ENCODE measurements at regions not wholly inside any gene's neighbourhood (a gene's known extent, or its start where the extent isn't known, plus 50 kb on each side); places are given as distances from the start of the nearest gene placed in this dataset.
"Not testable (repeated sequence)": the region's sequence is repeated elsewhere in the genome, so short reads cannot be mapped to it uniquely, and the experiment has no call there.

DNA sequence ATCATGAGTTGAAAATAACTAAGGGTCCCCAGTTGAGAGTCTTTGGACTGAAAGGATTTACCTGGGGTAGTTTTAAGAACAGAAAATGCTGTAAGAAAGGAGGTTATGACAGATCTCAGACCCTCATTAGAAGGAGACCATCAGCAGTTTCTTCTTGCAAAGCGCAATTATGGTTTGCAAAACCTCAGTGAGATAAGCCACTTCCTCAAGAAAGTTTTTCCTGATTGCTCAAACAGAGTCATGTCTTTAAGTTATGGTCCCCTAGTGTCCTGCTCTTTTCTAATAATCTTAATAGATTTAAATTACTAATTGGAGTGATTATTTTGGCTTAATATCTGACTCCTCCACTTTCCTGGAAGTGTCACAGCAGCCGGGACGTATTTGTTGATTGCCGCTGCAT, 293.2 kb upstream of the KLF4 start:
- Mint-ChIP-seq H3K36me3 (ENCODE audit: low read depth) (no peaks in the 10 kb centered on the region), H3K4me1 (ENCODE audit: low read depth) (no peaks in the 10 kb centered on the region), H3K4me3 (no peak overlapping the region), H3K9me3 (no peaks in the 10 kb centered on the region), H3K27ac (no peak overlapping the region), H3K27me3 (ENCODE audit: low read depth) (no peaks in the 10 kb centered on the region)
- DNase-seq (ENCODE audit: low spot score): no peak

- no peak overlapping the region for H3K4me3 Mint-ChIP-seq
- H3K27ac Mint-ChIP-seq: no peak overlapping the region
- no peaks in the 10 kb centered on the region for H3K4me1 Mint-ChIP-seq (ENCODE audit: low read depth)
- H3K27me3 Mint-ChIP-seq (ENCODE audit: low read depth): no peaks in the 10 kb centered on the region
- no peak for DNase-seq (ENCODE audit: low spot score)
- no peaks in the 10 kb centered on the region for H3K9me3 Mint-ChIP-seq
- no peaks in the 10 kb centered on the region for H3K36me3 Mint-ChIP-seq (ENCODE audit: low read depth)
Observed at GRCh38 chr9:107782381-107782780, 292.8 kb upstream of the KLF4 start.

DNA sequence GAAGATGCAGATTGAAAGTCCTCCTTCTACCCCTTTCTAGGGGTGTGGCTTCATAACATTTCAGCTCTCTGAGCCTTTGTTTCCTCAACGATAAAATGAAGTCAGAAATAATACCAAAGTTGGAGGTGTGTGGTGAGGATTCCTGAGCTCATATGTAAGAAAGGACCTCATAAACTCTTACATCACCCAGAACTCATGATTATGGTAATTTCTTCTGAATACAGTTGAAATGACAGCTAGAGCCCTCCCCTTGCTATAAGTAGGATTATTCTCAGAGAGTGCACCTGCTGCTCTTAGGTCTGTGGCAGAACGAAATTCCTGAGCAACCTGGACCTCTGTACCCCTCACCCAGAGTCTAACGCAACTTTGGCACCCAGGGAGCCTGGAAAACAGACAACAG, 291.4 kb upstream of the KLF4 start:
- H3K36me3 Mint-ChIP-seq (ENCODE audit: low read depth): no peaks in the 10 kb centered on the region

DNA sequence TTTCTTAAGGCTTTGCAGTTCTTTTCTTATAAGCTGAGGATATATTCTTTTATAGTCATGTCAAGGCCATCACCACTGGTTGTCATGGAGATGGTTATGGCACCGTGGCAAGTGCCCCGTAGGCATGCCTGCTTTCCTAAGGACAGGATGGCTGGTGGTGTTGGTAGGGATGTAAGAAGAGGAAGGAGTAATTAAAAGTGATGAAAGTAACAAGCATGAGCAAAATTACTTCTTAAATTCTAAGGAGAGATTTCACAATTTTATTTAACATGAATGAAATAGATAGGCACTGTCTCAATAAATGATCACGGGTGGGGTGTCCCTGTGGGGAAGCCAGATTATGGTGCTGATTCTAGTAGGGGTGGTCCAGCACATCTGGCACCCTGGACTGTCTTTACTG, 290.2 kb upstream of the KLF4 start:
- H3K27ac Mint-ChIP-seq: no peak overlapping the region
- H3K9me3 Mint-ChIP-seq: no peaks in the 10 kb centered on the region
- H3K4me3 Mint-ChIP-seq: no peak overlapping the region
- no peaks in the 10 kb centered on the region for H3K36me3 Mint-ChIP-seq (ENCODE audit: low read depth)
- no peak for DNase-seq (ENCODE audit: low spot score)
- H3K4me1 Mint-ChIP-seq (ENCODE audit: low read depth): no peaks in the 10 kb centered on the region
- H3K27me3 Mint-ChIP-seq (ENCODE audit: low read depth): no peaks in the 10 kb centered on the region

More for the DNA sequence above, 291.4 kb upstream of the KLF4 start:
- Mint-ChIP-seq H3K27me3 (ENCODE audit: low read depth) (no peaks in the 10 kb centered on the region), H3K4me3 (no peak overlapping the region), H3K4me1 (ENCODE audit: low read depth) (no peaks in the 10 kb centered on the region), H3K9me3 (no peaks in the 10 kb centered on the region), H3K27ac (no peak overlapping the region)
- DNase-seq (ENCODE audit: low spot score): no peak

DNA sequence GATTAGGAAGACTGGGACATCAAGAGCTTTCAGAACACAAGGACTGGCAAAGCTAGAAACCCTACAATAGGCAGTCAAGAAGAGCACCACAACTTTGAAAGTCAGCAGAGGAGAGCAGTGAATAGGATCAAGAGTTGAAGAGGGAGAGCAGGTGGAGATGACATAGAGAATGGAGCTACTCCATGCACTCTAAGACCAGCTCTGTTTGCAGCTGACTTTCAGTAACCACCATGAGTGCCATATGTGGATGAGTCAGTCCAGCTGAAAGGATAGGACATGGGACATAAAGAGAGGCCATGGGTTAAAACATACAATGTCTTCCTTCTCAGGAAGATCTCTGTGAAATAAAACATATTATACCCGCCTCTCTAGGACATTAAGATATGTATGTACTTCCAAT, 289.1 kb upstream of the KLF4 start:
- no peak overlapping the region for H3K27ac Mint-ChIP-seq
- H3K27me3 Mint-ChIP-seq (ENCODE audit: low read depth): no peaks in the 10 kb centered on the region
- H3K9me3 Mint-ChIP-seq: peaks cover 2% of the 10 kb centered on the region
- no peaks in the 10 kb centered on the region for H3K4me1 Mint-ChIP-seq (ENCODE audit: low read depth)
- DNase-seq (ENCODE audit: low spot score): no peak
- H3K4me3 Mint-ChIP-seq: no peak overlapping the region
- no peaks in the 10 kb centered on the region for H3K36me3 Mint-ChIP-seq (ENCODE audit: low read depth)

DNA sequence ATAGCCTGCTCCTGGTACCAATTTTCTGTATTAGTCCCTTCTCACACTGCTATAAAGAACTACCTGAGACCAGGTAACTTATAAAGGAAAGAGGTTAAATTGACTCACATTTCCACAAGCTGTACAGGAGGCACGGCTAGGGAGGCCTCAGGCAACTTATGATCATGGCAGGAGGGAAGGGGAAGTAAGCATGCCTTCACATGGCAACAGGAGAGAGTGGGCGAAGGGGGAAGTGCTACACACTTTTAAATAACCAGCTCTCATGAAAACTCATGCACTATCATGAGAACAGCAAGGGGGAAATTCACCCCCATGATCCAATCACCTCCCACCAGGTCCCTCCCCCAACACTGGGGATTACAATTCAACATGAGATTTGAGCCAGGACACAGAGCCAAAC, 284.5 kb upstream of the KLF4 start:
- not testable (repeated sequence) for H3K4me3 Mint-ChIP-seq; H3K9me3 Mint-ChIP-seq; DNase-seq (ENCODE audit: low spot score); H3K27ac Mint-ChIP-seq; H3K4me1 Mint-ChIP-seq (ENCODE audit: low read depth); H3K36me3 Mint-ChIP-seq (ENCODE audit: low read depth); H3K27me3 Mint-ChIP-seq (ENCODE audit: low read depth)

DNA sequence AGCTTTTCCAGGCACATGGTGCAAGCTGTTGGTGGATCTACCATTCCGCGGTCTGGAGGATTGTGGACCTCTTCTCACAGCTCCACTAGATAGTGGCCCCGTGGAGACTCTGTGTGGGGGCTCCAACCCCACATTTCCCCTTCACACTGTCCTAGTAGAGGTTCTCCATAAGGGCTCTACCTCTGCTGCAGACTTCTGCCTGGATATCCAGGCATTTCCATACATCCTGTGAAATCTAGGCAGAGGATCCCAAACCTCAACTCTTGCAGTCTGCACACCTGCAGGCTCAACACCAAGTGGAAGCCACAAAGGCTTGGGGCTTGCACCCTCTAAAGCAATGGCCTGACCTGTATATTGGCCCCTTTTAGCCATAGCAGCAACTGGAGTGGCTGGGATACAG, 283.4 kb upstream of the KLF4 start:
- no peaks in the 10 kb centered on the region for H3K4me1 Mint-ChIP-seq (ENCODE audit: low read depth)
- H3K9me3 Mint-ChIP-seq: peaks cover 6% of the 10 kb centered on the region
- DNase-seq (ENCODE audit: low spot score): no peak
- no peaks in the 10 kb centered on the region for H3K36me3 Mint-ChIP-seq (ENCODE audit: low read depth)
- no peak overlapping the region for H3K4me3 Mint-ChIP-seq
- no peaks in the 10 kb centered on the region for H3K27me3 Mint-ChIP-seq (ENCODE audit: low read depth)
- H3K27ac Mint-ChIP-seq: no peak overlapping the region

DNA sequence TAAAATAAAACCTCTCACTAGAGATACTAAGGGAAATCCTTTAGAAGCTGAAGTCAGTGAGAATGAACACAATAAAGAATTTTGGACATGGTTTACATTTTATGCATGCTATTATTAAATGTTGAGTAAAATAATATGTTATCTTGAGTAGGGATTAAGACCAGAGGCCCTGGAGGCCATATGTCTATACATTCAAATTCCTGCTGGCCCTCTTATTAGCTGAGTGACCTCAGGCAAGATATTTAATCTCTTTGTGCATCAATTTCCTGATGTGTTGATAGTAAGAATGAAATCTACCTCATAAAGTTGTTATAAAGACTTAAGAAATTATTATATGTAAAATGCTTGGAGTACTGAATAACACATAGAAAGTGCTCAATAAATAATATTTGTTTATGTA, 281.1 kb upstream of the KLF4 start:
- Mint-ChIP-seq H3K9me3 (peaks cover 6% of the 10 kb centered on the region), H3K4me1 (ENCODE audit: low read depth) (no peaks in the 10 kb centered on the region), H3K27me3 (ENCODE audit: low read depth) (no peaks in the 10 kb centered on the region), H3K36me3 (ENCODE audit: low read depth) (no peaks in the 10 kb centered on the region), H3K27ac (no peak overlapping the region), H3K4me3 (no peak overlapping the region)
- no peak for DNase-seq (ENCODE audit: low spot score)

DNA sequence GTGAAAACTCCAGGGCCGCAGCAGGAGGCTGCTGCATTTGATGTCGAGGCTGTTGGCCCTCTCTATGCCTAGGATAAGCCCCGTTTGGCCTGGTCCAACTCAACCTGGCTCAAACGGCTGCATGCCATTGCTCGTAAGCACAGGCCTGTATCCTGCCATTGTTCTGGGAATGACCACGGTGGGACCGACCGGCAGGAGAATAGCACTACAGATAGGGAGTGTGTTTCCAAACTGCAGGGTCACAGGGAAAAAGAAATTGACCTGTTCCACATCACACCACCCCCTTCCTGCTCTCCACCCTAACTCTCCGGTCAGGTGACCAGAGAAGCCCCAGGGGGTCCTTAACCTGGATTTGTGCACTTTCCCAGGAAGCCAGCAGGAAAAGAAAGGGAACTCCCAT, 278.7 kb upstream of the KLF4 start:
- no peaks in the 10 kb centered on the region for H3K36me3 Mint-ChIP-seq (ENCODE audit: low read depth)
- DNase-seq (ENCODE audit: low spot score): no peak
- H3K27ac Mint-ChIP-seq: no peak overlapping the region
- H3K4me3 Mint-ChIP-seq: no peak overlapping the region
- peaks cover 5% of the 10 kb centered on the region for H3K9me3 Mint-ChIP-seq
- H3K4me1 Mint-ChIP-seq (ENCODE audit: low read depth): no peaks in the 10 kb centered on the region
- no peaks in the 10 kb centered on the region for H3K27me3 Mint-ChIP-seq (ENCODE audit: low read depth)

- Mint-ChIP-seq H3K9me3 (peaks cover 5% of the 10 kb centered on the region), H3K4me3 (no peak overlapping the region), H3K4me1 (ENCODE audit: low read depth) (no peaks in the 10 kb centered on the region), H3K36me3 (ENCODE audit: low read depth) (no peaks in the 10 kb centered on the region), H3K27ac (no peak overlapping the region), H3K27me3 (ENCODE audit: low read depth) (no peaks in the 10 kb centered on the region)
- DNase-seq (ENCODE audit: low spot score): no peak
Observed at GRCh38 chr9:107767711-107768110, 278.1 kb upstream of the KLF4 start.

- H3K4me1 Mint-ChIP-seq (ENCODE audit: low read depth); H3K9me3 Mint-ChIP-seq; DNase-seq (ENCODE audit: low spot score); H3K36me3 Mint-ChIP-seq (ENCODE audit: low read depth); H3K27me3 Mint-ChIP-seq (ENCODE audit: low read depth); H3K27ac Mint-ChIP-seq; H3K4me3 Mint-ChIP-seq: not testable (repeated sequence)
Observed at GRCh38 chr9:107763469-107763868, 273.9 kb upstream of the KLF4 start.

GRCh38 chr9:107761307-107761706, 271.7 kb upstream of the KLF4 start:
- no peaks in the 10 kb centered on the region for H3K36me3 Mint-ChIP-seq (ENCODE audit: low read depth)
- H3K4me3 Mint-ChIP-seq: no peak overlapping the region
- H3K27me3 Mint-ChIP-seq (ENCODE audit: low read depth): no peaks in the 10 kb centered on the region
- H3K27ac Mint-ChIP-seq: no peak overlapping the region
- H3K4me1 Mint-ChIP-seq (ENCODE audit: low read depth): no peaks in the 10 kb centered on the region
- no peak for DNase-seq (ENCODE audit: low spot score)
- peaks cover 9% of the 10 kb centered on the region for H3K9me3 Mint-ChIP-seq

DNA sequence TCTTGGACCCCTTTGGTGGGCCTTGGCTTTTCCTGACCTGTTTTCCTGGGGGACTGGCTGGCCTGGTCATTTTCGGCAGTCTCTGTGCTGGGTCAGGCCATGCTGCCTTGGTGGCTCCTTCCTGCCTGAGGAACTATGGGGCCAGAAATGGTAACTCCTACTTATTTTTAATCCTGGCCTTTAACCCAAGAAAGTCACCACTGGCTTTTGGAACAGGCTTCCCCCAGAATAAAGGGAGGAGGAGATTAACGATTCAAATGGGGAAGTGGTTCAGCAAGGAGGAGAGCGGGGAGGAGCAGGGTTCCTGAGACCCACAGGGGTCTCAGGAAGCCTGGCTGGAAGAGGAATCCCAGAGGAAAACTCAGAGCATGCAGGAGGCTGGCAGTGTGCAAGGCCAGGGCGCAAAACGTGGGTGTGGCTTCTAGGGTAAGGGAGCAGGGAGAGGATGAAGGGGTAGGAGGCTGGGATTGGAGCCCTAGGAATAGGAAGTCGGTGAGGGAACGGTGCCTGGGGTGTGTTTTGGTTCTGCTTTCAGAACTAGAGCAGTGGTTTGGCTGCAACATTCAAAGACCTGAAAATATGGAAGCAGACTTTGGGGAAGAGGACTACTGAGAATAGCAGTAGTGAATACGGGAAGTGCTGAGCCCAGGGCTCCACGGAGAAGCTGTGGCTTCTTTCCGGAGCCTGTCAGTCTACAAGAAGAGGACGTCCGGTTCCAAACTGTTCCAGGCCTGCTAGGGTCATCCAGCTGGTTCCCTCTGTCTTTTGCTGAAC, 271.1 kb upstream of the KLF4 start:
- no peak overlapping the region for H3K27ac Mint-ChIP-seq
- no peaks in the 10 kb centered on the region for H3K4me1 Mint-ChIP-seq (ENCODE audit: low read depth)

GRCh38 chr9:107759823-107760166, 270.2 kb upstream of the KLF4 start:
- Mint-ChIP-seq H3K27me3 (ENCODE audit: low read depth) (no peaks in the 10 kb centered on the region), H3K36me3 (ENCODE audit: low read depth) (no peaks in the 10 kb centered on the region), H3K9me3 (peaks cover 9% of the 10 kb centered on the region)

More for the DNA sequence above, 271.1 kb upstream of the KLF4 start:
- Mint-ChIP-seq H3K36me3 (ENCODE audit: low read depth) (no peaks in the 10 kb centered on the region), H3K27me3 (ENCODE audit: low read depth) (no peaks in the 10 kb centered on the region), H3K4me3 (no peak overlapping the region), H3K9me3 (peaks cover 9% of the 10 kb centered on the region)
- DNase-seq (ENCODE audit: low spot score): no peak

More at GRCh38 chr9:107759823-107760166, 270.2 kb upstream of the KLF4 start:
- no peak for DNase-seq (ENCODE audit: low spot score)
- Mint-ChIP-seq H3K27ac (no peak overlapping the region), H3K4me3 (no peak overlapping the region), H3K4me1 (ENCODE audit: low read depth) (no peaks in the 10 kb centered on the region)

Measured in T-helper 2 cell treated with Interferon-gamma antibody and Interleukin-4, amounts not matched to agents 5 μg/mL and 100 μg/mL, for 36 hours (primary cell).